ENCODE measurements at regions not wholly inside any gene's neighbourhood (a gene's known extent, or its start where the extent isn't known, plus 50 kb on each side); places are given as distances from the start of the nearest gene placed in this dataset.
A peak's percentile ranks its signal among the peaks of the same experiment; 100 is the strongest.

DNA sequence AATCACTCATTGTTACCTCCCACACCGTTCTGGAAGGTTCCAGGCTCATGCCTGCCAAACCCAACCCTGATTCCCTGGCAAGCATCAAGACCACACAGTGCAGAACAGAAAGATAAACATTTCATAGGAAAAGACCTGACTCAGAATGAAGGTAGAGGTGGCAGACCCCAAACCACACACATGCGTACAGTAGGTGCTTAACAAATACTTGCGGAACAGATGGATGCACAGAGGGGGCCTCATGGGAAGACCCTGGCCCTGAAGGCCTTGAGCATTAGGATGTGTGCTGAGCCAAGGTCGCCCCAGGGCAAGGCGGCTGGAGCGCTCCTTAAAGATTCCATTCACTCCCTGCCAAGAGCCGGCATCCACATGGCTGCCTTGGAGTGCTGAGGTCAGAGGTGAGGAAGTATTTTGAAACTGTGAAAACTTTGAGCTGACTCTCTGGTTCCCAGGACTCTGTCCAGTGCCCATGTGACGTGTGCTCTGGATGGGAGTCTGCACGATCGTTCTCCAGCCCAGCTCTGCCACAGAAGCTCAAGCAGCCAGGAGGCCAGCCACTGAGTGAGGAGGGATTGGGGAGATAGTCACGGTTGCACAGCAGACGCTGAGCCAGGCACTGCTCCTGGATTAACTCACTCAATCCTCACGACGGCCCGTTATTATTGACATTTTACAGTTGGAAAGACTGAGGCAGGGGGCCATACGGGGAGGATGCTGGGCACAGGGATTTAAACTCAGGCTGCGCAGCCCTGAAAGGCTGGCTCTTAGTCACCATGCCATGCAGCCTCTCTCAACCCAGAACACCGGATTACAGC, 65.5 kb upstream of the AFDN start (continued):
- TF ChIP-seq ZNF460 (CRISPR knock-in tag; IDR thresholded peaks at IDR 0.05; ENCODE audit: borderline replicate concordance), result no peak
- peak; percentile 57; the same call in 1 of the 2 replicates for TF ChIP-seq ZNF556 (CRISPR knock-in tag; IDR thresholded peaks at IDR 0.05; ENCODE audit: borderline replicate concordance)
- 0 out of 2 replicates have a peak, but pooled peaks have one; percentile 85 for TF ChIP-seq ZNF839 (CRISPR knock-in tag; IDR thresholded peaks at IDR 0.05; ENCODE audit: borderline replicate concordance)
- TF ChIP-seq YEATS2 (CRISPR knock-in tag; IDR thresholded peaks at IDR 0.05; ENCODE audit: borderline replicate concordance), result no peak
- TF ChIP-seq GLMP (CRISPR knock-in tag; IDR thresholded peaks at IDR 0.05; ENCODE audit: borderline replicate concordance), result no peak
- TF ChIP-seq SMARCE1 (IDR thresholded peaks at IDR 0.05; ENCODE audit: borderline replicate concordance), result no peak
- TF ChIP-seq DMAP1 (CRISPR knock-in tag; IDR thresholded peaks at IDR 0.05), result peak; percentile 70
- TF ChIP-seq ZNF260 (CRISPR knock-in tag; IDR thresholded peaks at IDR 0.05; ENCODE audit: borderline replicate concordance, low read depth), result no peak
- TF ChIP-seq CHD2 (IDR thresholded peaks at IDR 0.05; ENCODE audit: low read depth, low read length), result no peak
- no peak for TF ChIP-seq ZFP41 (CRISPR knock-in tag; IDR thresholded peaks at IDR 0.05; ENCODE audit: borderline replicate concordance)
- 0 out of 2 replicates have a peak, but pooled peaks have one; percentile 26 for TF ChIP-seq ZNF563 (CRISPR knock-in tag; IDR thresholded peaks at IDR 0.05)
- no peak for TF ChIP-seq ZSCAN25 (CRISPR knock-in tag; IDR thresholded peaks at IDR 0.05)
- no peak for TF ChIP-seq MLLT10 (CRISPR knock-in tag; IDR thresholded peaks at IDR 0.05)
- TF ChIP-seq CERS6 (CRISPR knock-in tag; IDR thresholded peaks at IDR 0.05), result no peak
- peak; percentile 82; the same call in 1 of the 2 replicates for TF ChIP-seq MTA1 (CRISPR knock-in tag; IDR thresholded peaks at IDR 0.05; ENCODE audit: borderline replicate concordance)
- TF ChIP-seq, protein P1, sequence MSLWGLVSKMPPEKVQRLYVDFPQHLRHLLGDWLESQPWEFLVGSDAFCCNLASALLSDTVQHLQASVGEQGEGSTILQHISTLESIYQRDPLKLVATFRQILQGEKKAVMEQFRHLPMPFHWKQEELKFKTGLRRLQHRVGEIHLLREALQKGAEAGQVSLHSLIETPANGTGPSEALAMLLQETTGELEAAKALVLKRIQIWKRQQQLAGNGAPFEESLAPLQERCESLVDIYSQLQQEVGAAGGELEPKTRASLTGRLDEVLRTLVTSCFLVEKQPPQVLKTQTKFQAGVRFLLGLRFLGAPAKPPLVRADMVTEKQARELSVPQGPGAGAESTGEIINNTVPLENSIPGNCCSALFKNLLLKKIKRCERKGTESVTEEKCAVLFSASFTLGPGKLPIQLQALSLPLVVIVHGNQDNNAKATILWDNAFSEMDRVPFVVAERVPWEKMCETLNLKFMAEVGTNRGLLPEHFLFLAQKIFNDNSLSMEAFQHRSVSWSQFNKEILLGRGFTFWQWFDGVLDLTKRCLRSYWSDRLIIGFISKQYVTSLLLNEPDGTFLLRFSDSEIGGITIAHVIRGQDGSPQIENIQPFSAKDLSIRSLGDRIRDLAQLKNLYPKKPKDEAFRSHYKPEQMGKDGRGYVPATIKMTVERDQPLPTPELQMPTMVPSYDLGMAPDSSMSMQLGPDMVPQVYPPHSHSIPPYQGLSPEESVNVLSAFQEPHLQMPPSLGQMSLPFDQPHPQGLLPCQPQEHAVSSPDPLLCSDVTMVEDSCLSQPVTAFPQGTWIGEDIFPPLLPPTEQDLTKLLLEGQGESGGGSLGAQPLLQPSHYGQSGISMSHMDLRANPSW (CRISPR knock-in tag; IDR thresholded peaks at IDR 0.05; ENCODE audit: borderline replicate concordance), result 0 out of 2 replicates have a peak, but pooled peaks have one; percentile 47
- peak; percentile 94; the same call in 1 of the 2 replicates for TF ChIP-seq HNF1B (CRISPR knock-in tag; IDR thresholded peaks at IDR 0.05)
- no peak for TF ChIP-seq ZNF446 (CRISPR knock-in tag; IDR thresholded peaks at IDR 0.05)
- no peak for TF ChIP-seq ZNF776 (CRISPR knock-in tag; IDR thresholded peaks at IDR 0.05)
- TF ChIP-seq ZNF34 (CRISPR knock-in tag; IDR thresholded peaks at IDR 0.05; ENCODE audit: borderline replicate concordance), result no peak
- peak; percentile 58 for TF ChIP-seq RCOR2 (CRISPR knock-in tag; IDR thresholded peaks at IDR 0.05)
- TF ChIP-seq STAG1 (CRISPR knock-in tag; IDR thresholded peaks at IDR 0.05), result 0 out of 2 replicates have a peak, but pooled peaks have one; percentile 18
